Myocyte (in vitro differentiated cells): ENCODE measurements at regions not wholly inside any gene's neighbourhood (a gene's known extent, or its start where the extent isn't known, plus 50 kb on each side); places are given as distances from the start of the nearest gene placed in this dataset.
A peak's percentile ranks its signal among the peaks of the same experiment; 100 is the strongest.

Experiments
- DNase-seq: peaks from one replicate; pipeline ENCODE4 v3.0.0-alpha.2; 2012; ENCODE audit warnings: low read depth

DNA sequence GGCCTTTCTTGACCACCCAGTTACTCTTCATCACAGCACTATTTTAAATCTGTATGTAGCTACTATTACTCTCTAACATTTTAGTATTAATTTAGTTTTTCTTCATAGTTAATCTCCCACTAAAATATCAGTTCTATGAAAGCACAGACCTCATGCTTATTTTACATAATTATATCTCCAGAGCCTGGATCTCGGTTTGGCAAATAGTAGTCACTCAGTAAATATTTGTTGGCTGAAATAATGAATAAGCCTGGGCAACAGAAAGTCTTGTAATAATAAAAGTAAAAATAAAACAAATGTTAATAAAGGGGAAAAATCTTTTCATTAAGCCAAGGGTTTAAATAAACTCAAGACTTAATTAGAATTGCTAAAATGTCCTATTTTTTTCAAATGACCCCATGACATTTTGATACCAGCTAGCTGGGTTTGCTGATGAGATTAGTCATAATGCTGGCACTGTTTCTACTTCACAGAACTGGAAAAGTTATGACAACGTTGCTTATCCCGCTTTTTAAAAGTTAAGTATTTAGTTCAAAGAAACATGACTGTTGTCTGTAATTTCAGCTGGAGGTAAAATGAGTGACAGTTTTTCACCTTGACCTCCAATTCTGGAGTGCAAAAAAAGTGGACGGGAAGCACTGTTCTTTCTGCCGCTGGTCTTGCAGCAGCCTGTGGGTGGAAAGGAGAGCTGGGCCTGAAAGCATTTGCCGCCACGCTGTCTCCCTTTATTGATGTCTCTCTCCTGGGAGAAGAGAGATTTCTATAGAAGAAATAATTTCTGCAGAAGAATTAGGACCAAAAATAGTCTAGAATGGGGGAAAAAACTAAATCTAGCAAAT lies 85.2 kb upstream of the SPATA13 start:
- no peak for DNase-seq

DNA sequence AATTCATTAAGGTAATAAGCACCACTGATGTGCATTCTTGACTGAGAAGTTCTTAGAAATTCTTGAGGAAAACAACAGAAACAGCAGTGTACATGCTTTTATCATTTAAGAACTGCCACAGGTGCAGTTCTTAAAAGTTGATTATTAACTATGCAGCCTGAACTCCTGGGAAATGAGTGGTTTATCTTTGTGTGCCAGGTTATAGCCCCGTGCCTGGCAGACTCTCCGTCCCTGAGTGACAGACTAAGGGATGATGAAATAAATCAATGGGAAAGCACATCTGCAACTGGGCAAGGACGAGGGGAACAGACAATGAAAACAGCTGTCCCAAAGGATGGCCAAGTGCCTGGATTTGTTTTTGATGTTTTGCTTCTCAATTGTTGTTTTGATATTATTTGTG lies 84.4 kb upstream of the SPATA13 start:
- no peak for DNase-seq

DNA sequence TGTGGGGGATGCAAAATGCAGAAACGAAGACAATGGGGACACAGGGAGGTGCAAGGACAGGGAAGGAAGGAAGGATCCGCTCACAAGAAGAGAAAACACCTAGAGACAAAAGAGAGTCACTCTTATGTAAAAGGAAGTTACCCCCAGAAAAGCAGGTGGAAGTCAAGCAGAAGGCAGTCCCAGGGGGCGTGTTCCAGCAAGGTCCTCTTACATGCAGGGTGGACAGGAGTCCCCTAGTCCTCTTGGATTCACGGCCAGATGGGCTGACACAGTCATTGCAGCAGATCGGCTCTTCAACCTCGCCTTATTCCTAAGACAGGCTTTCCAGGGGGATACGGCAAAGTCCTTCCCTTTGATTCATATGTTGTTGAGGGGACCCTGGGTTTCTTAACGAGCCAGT lies 83.9 kb upstream of the SPATA13 start:
- no peak for DNase-seq

DNA sequence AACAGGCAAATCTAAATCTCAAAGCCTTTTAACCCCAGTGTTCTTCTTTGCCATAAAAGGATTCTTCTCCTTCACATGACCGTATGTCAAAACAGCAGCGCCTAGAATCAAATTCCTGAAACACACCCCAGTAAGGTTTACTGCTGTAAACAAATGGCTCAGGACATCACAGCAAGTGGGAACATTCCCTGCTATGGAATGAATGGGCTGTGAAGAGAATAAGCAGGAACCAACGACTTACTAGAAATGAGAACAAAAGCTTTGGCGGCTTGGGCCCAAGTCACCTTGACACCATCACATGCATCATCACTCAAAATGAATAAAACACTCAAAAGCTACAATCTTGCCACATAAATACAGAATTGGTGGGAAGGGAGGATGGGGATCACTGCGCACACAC lies 80.4 kb upstream of the SPATA13 start:
- DNase-seq = no peak

DNA sequence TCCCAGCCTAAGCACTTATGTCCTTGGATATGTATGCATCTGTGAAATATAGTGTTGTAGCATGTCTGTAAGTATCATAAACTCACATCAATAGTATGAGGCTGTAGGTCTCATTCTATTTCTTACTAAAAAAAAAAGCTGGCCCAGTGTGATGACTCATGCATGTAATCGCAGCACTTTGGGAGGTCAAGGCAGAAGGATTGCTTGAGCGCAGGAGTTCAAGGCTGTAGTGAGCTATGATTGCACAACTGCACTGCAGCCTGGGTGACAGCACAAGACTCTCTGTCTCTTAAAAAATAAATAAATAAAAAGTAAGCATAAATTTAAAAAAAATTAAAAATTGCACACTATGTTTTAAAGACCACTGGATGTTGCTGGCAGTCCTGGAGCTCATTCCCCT lies 79.1 kb upstream of the SPATA13 start:
- DNase-seq = no peak

DNA sequence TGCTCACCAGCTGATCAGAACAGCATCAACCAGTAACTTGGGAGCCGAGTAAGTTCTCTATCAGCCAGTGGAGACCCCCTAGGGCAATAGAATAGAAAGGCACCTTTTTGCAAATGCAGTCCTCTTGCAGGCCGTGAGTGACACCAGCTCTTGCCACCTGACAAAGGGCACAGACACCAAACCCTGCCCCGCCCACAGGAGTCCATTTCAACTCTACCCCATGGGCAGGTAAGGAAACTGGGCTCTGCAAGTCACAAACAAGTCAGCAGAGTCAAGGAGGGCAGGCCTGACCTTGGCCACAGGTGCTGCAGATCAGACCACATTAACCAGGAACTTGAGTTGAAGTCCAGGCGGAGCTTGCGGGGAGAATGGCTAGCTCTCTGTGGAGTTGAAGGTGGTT lies 77.4 kb upstream of the SPATA13 start:
- no peak for DNase-seq

DNA sequence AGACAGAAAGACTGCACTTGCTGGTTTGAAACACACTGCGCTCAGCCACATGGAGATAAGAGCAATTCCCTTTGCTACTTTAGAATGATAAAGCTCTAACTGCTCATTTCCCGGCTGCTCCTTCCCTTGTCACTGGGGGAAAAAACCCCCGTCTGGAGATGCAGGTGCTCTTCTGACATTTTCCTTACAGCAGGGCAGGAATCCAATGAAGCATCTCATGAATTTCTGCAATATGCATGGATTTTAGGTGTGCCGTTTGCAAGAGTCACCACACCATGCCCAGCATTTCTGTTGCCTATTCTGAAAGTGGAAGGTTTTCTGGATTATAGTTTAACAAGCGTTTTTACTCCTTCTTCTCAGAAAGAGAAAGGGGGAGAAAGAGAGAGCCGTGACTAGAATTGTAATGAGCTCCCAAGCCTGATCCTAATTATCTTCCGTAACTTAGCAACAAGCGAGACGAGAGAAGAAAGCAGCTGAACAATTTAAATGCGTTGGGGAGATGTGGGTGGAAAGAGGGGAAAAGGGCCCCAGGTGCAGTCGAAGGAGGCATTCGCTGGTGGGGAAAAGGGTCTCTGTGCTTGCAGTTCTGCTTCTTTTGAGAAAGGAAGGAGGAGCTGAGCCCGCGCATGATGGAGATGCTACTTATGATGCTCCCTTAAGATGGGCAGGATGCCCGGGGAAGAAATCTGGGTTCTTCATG lies 76.6 kb upstream of the SPATA13 start:
- DNase-seq = no peak

DNA sequence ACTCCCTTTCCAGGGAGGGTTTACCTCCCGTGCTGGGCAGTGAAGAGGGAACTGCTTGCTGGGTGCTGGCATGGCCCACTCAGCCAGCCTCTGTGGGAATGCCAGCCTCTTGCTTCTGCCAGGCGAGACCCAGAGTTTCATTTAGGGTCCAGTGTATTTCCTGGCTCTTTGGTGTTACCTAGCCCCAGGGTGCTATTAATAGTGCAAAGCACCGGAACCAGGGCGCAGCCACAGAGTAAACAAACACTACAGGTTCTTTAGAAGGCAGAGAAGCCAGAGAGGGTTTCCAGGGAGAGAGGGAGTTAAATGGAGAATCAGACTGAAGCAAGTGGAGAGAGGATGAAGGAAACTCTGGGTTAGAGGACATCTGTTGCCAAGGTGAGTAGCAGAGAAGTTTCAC lies 74.9 kb upstream of the SPATA13 start:
- no peak for DNase-seq

DNA sequence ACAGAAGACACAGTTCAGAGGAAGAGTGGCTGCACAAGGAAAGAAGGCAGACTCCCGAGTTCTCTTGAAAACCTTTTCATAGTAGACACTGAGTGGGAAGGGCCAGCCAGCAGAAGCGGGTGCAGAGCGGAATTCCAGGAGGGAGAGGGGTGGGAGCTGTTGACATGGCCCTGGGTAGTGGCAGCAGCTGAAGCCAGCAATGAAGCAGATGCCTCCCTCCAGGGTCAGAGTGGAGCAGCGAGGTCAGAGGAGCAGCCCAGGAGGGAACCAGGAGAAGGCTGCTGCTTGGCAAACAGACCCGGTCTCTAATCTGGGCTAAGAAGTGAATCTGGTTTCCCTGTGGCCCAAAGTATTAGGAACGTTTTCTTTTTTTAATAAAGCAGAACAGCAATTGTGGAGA lies 73.9 kb upstream of the SPATA13 start:
- peak; percentile 45 for DNase-seq

DNA sequence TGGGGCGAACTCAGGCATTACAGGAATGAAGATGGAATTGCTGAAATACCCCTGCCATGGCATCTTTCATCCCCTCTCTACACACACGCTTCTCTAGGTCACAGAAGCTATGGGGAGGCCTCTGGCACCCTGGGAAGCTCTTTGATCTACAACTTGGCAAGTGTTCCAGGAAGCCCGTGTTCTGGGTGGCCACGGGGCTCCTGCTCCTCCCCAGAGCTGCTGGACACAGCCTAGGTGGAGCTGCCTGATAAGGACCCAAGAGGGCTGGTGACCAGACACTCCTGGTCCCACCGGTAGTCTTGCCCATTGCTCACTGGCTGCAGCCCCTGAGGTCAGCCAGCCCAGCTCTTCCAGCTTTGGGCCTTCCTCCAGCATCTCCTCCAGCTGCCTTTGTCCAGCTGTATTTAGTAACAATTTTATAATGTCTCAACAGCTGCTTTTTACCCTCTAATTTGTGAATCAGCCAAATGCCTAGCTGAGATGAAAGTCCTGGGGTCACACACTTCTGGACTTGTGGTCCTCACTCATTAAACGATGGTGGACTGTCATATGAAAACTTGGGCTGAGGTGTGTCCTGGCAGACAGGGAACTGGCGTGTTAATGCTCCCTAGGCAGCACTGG lies 72.8 kb upstream of the SPATA13 start:
- DNase-seq = peak; percentile 52

DNA sequence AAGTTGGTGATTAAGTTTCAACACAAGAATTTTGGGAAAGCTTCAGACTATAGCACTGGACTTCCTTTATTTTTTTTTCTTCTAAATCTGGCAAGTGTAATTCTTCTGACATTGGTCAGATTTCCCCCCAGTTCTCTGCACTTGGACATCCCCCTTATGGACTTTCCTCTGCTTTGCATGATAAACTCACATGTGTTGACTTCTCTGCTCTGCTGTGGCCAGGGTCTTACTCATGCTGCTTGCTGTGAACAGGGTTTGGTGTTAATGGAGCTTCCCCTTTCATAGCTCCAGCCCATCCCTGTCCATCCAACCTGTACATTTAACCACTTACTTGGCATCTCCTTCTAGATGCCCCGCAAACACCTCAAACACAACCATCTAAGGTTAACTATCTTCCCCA lies 70.5 kb upstream of the SPATA13 start:
- DNase-seq = no peak

DNA sequence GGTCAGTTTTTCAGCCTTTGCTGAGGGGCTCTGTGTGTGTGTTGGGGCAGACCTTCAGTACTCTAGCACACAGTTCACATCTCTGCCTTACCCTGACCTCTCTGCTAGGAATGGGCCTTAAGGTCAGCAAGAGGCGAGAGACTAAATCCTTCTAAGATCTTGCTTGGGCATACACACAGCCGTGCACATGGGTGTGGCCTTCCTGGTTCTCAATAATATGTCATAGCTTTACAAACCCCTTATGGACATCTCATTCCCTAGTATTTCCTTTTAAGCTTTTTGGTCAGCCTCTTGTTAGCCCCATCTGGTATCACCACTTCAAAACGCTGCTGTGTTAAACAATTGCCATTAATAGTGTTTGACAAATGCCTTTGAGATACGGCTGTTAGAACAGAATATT lies 69.4 kb upstream of the SPATA13 start:
- DNase-seq = no peak

DNA sequence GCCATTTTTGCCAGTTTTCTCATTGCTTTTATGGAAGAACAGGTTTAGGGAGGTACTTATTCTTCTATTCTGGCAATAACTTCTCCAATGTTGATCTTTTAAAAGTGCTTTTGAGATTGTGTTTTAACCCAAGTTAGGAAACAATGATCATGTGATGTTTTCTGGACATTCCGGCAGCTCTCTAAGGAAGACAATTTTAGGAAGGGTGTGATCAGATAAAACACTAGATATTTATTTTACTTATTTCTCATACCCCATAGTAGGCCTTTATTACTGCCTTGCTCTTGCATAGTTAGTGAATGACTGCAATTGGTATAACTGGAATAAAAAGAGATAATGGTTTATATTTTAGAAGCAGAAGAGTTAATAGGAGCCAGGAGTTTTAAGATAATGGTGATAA lies 68.4 kb upstream of the SPATA13 start:
- no peak for DNase-seq

DNA sequence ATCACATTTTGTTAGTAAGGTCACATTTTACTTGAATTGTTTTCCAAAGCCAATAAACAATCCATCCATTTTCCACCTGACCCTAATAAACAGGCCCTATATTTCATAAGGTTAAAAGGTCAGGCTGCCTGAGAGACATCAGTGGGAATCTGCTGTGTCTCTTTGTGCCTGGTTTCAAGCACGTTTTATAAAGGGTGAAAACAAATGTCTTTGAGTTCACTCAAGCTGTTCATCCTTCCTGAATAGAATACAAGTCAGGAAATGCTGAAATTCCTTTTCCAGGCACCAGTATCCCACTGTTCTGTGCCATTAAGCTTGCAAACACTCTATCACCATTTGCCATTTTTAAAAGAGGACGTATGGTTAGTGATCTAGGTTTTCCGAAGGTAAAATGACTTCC lies 67.5 kb upstream of the SPATA13 start:
- DNase-seq = no peak

DNA sequence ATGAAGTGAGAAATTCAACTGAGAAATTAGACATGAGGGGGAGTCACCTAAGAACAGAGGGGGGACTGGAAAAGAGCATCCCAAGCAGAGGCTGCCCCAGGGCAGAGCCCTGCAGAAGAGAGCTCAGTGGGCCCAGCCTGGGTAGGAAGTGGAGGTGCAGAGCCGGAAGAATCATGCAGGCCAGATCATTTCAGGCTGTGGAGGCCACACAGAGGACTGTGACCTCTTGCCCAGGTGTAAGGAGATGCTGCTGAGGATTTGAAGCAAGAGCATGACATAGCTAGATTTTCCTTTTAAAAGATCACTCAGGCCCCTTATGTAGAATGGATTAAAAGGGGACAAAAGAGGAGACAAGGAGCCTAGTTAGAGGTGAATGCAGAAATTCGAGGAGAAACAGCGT lies 63.9 kb upstream of the SPATA13 start:
- DNase-seq = no peak

DNA sequence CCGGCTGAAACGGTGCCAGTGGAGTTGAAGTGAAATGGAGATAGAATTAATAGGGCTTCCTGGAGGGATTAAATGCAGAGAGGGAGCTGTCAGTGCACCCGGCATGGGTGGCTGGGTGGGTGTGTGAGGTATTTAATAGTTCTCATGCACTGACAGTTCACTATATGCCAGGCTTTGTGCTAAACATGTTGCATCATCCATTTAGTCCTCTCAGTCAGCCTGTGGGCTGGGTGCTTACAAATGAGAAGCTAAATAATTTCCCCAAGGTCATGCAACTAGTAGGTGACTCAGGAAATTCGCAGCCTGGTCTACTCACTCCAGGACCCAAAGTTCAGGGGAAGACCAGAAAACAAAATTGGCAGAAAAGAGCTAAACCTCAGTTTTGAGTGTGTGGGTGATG lies 63.5 kb upstream of the SPATA13 start:
- no peak for DNase-seq

DNA sequence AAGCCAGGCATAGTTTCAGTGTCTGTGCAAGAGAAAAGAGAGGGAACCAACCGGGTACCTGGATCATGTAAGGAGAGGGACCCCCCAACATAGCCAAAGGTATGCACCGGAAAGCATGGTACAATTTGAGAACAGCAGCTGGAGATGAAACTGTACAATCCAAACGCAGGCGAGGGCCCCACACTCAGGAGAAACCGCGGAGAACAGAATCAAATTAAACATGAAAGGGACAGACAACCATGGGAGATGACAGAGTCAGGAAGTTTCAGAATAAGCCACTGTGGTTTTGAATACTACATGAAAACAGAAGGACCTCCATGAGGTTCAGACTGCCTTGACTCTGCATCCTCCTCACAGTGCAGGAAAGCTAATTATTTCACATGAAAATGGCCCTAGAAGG lies 62.9 kb upstream of the SPATA13 start:
- no peak for DNase-seq

DNA sequence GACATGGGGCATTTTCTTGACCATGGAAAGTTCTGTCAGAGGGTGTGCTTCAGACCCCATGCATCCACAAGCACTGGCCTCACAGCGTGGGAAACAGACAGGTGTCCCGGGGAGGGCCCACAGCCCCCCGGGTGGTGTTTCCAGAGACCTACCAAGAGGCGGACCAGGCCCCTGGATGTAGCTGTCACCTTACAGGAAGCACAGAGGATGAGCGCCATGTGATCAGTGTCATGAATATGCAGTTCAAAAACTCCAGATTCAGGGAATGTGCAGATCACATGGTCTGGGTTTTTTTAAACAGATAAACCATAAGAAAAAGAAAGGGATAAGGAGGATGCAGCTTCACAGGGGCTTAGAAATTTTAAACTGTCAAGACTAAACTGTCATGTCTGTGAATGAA lies 61.0 kb upstream of the SPATA13 start:
- DNase-seq = no peak

DNA sequence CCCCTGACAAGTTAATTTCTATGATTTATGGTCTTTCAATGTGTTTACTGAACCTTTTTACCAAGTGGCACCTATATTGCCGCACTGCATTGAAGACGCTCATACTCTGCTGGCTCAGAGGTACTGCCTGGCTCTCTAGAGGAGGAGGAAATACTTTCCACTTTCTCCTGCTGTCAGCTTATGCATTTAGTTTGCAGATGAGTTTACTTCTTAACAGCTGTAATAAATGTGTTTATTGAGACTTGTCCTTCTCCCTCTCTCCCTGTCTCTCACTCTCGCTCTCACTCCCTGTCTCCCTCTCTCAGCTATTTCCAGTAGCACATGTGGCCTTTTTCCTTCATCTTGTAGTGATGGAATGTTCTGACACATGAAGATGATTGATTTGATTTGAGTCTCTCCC lies 60.3 kb upstream of the SPATA13 start:
- DNase-seq = no peak

DNA sequence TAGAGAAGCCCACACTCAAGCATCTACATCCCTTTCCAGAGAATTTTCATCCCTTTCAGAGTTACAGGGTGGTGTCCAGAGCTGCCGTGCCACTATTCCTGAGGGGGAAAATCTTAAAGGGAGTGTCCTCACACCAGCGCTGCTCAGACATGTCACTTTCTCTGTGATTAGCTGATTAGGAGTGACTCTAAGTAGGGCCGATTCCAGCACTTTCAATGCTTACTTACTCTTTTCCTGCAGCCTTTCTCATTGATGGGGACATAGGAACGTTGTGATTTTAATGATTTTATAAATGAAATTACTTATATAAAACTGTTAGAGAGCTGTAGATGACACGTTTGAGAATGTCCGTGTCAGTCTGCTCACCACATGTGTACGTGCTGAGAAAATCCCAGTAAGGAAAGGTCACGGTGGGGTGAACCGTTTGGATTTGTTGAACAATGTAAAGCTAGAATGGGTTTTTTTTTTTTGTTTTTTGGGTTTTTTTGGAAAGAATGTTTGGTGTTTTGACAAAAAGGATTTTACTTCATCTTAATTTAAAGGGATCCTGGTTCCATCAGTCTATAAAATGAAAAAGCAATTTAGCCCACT lies 56.6 kb upstream of the SPATA13 start:
- no peak for DNase-seq

DNA sequence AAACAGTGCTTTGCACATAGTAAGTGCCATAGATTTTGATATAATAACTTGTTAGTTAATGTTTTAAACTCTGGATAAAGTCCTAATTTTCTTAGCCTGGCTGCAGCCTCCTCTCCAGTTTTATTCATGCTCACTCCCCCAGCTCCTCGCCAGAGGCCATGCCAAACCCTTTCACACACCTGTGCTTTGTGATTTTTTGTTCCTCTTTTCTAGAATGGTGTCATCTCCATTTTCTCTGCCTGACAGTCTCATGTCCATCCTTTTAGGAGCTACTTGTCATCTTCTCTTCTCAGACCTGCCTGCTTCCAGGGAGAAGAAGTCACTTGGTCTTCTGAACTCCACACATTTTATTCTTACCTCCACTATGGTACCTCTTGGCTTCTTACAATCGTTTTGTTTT lies 55.8 kb upstream of the SPATA13 start:
- no peak for DNase-seq

DNA sequence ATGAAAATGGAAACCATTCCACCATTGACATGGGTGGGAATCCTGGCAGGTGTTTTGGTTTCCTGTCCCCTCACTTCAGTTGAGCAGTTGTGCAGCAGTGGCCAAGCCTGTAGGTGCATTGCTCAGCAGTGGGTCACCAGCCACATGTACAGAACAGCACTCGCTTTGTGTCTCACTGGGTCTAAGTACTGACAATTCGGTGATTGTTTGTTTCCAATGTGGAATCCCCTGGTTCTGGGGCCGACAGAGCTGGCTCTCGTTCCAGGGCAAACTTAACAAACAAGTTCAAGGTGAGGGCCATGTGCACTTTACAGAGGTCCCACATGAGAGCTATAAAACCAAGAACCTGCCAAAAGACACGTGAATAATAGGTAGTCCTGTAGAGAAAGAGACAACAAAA lies 54.1 kb upstream of the SPATA13 start:
- no peak for DNase-seq
